HG03175 (cell line): ENCODE measurements at regions not wholly inside any gene's neighbourhood (a gene's known extent, or its start where the extent isn't known, plus 50 kb on each side); places are given as distances from the start of the nearest gene placed in this dataset.

Source experiments
- ATAC-seq: cut with Tn5 transposase; IDR thresholded peaks from one replicate; pipeline ENCODE4 v1.9.1; 2021; ENCODE audit warnings: mild to moderate bottlenecking, moderate library complexity; ENCODE audit not compliant: unreplicated experiment

DNA sequence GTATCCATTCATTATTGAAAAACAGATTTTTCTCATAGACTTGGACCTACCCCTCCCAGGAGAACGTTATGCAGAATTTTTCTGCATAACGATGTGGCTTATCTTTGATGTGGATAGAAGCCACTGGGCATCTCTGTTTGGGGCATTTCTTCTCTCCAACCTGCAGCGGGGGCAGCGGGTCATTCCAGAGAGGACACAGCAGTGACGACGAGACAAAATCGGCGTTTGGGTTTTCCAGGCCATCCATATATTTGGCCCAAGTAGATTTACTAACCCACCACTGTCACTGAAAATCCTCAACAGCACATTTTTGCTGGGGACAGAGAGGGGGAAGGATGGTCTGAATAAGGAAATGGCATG lies 299.3 kb upstream of the PITRM1 start:
- ATAC-seq = no peak

DNA sequence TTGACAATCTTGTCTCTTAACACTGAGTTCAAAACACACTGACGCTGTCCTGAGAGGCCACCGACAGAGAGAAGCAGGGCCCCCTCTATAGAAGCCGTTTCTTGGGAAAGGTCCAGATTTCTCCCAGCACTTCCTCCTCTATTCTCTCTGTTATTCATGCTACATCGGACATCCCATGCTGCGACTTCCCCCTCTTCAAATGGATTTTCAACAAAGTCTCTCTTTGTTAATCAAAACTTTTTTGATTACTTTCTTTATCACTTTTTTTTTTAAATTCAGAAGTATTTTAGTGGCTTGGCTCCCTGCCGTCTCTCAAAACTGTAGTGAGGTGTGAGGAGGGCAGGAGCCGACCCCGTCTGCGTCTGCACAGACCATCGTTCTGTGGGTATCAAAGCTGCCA lies 298.9 kb upstream of the PITRM1 start:
- no peak for ATAC-seq

DNA sequence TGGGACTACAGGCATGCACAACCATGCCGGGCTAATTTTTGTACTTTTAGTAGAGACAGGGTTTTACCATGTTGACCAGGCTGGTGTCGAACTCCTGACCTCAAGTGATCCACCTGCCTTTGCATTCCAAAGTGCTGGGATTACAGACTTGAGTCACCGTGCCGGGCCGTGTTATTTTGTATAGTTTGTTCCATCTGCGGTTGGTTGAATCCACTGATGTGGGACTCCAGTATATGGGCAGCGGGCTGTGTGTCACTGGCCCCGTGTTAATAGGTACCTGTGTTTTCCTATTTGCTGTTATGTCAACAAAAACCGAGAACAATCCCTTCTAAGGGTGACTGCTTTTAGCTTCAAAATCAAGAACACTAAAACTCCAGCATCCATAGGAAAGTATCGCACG lies 297.6 kb upstream of the PITRM1 start:
- no peak for ATAC-seq

DNA sequence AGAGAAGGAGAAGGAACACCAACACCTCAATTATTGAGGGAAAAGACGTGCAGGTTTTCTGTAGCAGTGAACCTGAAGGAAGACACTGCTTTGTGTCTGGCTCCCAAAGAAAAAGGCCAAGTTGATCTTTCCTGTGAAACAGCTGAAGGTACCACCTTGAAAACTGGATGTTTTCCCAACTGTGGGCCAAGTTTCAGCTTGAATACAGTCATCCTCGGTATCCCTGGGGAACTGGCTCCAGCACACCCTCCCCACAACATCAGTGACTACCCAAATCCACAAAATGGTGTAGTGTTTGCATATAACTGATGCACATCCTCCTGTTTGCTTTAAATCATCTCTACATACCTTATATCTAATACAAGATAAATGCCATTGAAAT lies 297.0 kb upstream of the PITRM1 start:
- no peak for ATAC-seq

DNA sequence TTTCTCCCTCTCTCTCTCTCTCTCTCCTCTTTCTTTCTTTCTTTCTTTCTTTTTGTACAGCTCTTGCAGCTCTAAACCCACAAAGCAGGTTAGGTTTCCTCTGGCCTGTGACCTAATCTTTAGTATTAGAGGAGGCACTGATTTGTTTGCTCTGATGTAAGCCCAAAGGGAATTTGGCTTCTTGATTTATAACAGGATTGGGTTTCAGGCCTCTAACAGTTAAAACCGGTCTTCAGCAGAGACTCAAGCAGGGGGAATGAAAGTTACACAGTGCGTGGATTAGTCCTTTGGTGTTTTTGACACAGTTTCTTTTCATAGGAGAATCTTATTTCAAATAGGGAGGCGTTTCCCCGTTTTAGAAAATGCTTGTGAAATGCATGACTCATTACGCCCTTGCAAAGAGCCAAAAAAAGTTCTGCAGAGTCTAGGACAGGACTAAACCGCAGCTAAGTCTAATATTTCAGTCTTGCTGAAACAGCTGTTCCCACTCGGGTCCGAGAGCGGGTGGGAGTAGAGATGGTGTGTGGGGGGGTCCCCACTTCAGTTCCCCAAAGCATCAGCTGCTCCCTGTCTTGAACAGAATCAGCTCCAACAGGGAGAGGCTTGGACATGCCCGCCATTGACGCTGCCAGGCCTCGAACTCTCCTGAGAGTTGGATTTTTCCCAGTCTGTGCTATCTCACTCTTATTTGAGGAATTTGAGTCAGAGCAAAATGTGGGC lies 296.5 kb upstream of the PITRM1 start:
- ATAC-seq = no peak

DNA sequence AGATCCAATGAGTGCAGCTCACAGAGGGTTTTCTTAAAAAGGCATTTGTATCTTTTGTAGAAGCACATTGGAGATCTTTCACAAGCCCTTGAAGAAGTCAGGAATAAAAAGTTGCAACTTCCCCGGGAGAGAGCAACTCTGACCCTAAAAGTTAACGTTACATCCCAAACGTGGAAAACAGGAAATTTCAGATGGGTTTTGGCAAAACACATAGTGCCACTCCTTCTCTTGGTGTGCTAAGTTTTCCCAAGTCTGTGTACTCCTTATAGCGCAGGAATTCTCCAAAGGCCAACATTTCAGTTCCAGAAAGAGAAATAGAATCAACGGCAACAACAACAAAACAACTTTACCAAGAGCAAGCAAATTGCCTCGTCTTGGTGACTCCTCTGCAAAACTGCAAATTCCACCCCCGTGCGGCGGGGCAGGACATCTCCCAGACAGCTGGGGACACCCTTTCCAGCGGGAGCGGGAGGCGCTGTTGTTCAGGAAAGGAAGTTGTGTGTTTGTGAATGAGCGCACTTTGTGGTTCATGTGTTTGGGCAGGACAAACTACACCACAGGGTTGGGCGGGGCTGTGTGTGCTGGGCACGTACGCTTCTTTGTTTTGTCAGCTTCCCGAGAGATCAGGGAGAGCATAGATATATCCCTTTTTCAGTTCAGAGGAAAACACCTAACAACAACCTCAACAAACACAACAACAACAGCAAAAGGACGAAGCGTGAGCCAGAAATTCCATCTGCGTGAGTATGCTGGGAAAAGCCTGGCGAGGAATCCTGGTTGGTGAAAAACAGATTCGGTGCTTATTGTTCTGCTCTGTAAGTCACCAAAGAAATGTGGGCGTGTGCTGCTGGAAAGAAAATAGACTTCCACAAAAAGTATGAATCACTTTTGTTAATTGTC lies 294.7 kb upstream of the PITRM1 start:
- ATAC-seq = no peak

DNA sequence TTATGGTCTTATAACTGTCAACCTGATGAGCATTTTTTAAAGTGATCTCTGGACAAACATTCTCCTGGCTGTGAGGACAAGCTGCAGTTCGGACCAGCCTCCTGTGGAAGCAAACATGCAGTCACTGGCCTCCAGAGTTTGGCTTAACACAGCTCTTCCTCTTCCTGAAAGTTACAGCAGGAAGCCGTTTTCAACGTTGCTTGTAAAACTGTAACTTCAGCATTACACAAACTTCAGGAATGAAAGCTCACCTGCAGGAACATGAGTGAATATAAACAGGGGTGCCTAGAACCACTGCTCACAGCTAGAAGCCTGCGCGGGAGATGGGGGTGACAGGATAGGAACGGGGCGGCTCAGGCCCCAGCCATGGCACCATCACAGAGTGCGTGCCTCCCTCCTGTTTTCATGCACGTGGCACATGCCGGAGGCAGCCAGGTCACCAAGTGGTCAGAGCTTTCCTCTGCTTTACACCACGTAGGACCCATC lies 292.9 kb upstream of the PITRM1 start:
- ATAC-seq = no peak

DNA sequence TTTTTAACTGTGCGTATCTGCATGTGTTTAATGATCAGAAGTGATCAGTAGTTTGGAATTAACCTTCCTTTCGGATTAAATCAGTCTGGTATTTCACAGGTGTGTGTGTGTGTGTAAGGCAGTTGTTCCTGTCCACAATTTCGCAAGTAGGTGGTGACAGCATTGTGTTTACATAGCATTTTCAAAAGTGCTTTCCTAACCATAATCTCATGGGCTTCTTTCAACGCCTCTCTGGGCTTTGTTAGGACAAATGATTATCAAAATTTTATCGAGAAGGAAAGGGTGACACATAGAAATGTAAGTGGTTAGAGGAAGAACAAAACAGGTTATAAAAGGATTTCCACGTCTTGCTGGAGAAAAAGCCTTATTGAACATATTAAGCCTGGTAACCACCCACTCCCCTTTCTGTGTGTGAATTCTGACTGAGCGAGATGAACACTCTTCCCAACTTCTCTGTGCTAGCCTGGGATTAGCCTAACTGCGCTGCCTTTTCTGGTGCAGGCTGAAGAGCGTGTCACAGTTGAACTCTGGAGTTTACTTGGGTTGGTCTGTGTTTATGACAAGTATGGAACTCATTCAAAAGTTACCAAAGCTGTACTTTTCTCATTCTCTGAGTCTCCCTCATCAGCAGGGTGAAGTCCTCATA lies 292.3 kb upstream of the PITRM1 start:
- no peak for ATAC-seq

DNA sequence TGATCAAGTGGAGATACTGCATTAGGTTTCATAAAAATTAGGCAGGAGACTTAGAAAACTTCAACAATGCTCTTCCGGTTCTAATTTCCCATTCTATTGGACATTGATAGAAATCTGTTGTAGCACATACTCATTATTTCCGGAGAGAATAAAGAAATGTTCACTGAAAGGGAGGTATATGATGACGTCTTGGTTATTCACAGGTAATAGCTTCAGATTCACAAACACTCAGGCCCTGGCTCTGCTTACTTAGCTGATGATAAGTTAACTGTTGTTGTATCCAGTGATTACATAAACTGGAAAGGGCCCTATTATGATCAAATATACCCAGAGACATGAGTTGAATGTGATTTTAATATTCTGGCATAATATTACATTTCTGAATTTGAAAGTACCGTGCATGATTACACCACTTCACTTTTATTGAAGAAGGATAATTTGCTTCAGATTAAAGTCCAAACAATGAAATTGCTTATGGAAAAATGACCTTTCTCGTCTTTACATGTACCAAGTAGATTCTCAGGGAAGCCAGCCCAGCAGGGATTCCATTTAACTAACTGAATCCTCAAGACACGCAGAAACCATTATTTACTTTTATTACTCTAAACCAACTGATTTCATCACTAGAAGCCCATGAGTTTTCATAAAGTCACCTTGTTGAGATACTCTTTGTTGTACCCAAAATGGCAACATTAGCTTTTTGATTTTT lies 288.0 kb upstream of the PITRM1 start:
- no peak for ATAC-seq

DNA sequence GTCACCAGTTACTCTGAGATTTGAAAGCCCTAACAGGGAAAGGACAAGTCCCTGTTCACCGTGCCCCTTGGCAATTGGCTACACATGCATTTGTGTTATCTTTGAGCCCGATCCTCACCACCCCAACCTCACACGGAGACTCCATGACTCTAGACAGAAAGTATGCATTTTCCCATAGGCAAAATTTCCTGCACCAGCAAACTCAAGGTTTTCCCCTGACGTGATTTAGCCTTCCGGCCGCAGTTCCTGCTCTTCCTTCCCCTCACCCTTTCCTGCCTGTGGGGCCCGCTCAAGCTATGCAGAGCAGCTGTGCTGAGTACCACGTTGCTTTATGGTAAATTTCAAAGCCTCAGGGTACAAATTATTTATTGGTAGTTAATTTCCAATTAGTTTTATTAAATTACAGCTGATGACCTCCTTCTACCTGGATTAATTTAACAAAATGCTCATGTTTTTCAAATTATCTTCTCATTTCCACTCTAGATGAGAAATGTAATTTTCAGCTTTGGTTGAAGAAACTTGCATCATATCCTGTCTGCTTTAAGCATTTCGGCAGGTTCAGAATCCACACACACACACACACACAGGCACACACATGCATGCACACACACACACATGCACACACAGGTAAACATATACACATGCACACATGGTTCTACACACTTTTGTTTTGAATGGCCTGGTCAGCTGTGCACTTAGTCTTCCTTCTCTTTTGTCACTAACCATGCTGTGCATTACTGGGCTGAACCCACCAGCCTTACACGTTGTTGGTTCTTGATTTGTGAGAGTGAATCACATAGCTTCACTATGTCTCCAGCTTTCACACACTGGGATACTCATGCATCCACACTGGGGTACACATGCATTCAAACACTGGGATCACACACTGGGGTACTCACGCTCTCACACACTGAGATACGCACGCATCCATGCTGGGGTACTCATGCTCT lies 283.1 kb upstream of the PITRM1 start:
- ATAC-seq = no peak

DNA sequence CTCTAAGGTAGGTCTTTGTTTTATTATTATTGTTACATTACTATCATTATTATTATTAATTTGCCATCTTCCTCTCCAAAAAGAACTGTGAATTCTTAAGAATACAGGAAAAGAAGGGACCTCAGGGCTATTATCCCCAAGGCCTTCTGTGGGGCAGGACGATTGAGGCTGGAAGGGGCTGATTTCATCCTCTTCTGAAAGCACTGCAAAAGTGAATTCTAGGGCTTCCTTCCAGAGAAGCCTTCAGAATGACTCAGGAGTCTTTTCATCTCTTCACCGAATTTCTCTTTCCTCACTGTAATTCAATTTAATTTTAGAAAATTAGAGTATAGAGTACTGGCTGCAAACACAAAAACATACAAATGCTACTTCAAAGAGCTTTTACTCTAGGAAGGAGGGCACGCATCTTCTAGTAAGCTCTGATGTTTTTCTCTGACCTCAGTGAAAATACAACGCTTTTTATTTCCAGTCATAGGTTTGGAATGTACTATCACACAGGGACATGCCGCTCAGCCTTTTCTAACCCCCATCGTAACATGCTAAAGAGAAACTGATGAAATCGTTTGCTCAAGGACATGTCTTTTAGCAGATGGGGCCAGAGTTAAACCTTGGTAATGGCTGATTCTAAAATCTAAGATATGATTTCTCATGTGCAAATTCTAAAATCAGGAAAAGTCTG lies 280.2 kb upstream of the PITRM1 start:
- ATAC-seq = no peak

DNA sequence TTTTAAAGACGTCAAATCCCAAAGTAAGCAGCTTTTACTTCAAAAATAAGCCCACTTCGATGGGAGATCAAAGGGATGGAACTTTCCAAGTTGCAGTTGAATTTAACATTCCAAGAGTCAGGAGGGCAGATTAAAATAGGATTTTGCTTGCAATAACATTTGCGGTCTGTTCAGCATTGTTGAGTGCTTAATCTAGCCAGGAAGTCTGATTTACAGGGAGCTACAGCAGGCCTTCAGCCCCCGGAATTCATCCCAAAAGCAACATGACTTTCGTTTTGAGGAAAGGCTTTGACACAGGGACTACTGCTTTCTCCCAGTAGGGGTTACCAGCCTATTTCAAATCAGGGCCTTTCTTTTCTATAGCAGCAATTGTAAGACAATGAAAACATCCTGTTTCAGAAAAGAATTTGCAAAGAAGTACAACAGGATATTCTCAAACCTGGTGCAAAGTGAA lies 279.6 kb upstream of the PITRM1 start:
- ATAC-seq = no peak

DNA sequence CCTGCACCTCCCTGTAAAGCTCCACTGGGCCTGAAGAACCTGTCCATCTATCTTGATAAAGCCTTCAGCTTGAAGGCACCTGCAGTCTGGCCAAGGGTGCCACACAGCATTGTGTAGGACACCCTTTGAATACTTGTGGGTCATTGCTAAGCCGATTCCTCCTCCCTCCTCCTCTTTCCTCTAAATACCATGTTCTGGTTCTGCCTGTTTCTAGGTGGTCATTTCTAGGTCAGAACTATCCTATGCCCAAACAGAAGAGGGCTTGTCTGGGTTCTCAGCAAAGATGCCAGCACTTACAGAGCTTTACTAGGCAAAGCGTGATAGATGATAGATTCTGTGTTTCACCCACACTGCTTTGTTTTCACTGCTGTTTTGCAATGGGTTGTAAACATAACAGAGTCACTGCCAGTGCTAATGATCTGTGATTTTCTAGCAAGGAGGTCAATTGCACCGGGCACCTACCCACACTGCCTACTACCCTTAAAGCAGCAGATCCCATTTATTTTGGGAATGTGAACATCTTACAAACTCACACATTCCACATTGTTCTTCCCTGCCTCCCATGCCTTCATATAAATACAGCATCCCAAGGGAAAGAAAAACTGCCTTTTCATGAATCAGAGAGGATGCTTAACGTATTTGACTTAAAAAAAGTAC lies 279.1 kb upstream of the PITRM1 start:
- ATAC-seq = no peak

DNA sequence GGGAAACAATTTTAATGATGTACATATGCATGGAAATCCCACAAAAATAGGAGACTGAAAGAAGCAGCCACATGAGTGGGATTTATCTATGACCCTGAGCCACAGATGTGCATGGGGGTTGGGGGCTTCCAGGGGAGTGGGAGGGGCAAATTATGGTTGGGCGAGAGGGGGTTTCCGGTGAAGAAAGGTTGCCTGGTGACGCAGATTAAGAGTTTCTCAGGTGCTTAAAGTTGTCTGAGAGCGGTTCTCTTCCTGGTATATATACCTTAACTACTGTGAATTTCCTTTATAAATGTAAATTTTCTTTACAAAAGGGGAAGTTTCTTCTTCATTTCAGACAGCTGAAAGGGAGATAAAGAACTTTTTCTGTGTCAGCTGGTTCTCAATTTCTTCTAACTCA lies 273.6 kb upstream of the PITRM1 start:
- no peak for ATAC-seq

DNA sequence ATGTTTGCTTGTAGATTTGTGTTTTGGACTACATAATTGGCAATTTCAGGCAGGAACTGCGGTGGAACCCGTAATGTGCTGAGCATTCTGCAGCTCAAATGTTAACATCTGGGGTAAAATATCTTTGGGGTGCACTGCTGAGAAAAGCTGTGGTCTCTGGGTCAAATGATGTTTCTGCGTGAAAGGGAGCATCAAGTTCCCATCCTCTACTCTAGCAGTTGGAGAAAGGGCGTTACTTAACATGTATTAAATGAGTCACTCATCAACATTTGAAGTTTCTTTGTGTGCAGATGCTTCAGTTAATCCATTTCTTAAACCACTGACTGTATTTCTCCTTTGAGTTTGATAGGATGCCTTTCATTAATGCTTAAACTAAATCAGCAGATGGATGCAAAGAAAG lies 273.1 kb upstream of the PITRM1 start:
- no peak for ATAC-seq

DNA sequence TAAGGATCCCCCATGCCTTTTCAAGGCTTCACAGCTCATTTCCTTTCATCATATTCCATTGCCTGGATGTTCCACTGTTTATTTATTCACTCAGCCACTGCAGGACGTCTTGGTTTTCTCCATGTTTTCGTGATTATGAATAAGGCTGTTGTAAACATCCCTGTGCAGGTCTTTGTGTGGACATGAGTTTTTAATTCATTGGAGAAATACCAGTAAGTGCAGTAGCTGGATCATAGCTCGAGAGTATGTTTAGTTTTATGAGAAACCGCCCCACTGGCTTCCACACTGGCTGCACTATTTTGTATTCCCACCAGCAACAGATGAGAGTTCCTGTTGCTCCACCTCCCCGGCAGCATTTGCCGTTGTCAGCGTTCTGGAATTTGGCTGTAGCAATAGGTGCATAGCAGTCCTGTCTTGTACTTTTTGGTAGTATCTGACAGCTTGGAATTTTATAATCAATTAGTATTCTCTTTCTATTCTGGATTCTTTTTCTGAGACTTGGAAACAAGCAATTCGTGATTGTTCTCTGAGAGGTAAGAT lies 269.9 kb upstream of the PITRM1 start:
- ATAC-seq = no peak

DNA sequence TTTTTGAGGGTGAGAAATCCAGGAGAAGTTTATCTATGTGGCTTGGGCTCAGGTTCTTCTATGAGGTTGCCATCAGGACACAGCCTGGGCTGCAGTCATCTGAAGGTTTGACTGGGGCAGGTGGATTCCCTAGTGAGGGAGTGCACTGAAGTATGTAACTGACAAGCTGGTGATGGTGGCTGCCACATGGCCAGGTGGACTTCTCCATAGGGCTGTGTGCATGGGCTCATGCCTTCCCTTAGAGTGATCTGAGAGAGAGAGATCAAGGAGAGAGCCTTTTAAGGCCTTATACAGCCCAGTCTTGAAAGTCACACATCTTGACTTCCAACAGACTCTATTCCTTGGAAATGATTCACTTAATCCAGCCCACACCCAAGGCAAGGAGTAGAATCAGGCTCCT lies 266.6 kb upstream of the PITRM1 start:
- no peak for ATAC-seq

DNA sequence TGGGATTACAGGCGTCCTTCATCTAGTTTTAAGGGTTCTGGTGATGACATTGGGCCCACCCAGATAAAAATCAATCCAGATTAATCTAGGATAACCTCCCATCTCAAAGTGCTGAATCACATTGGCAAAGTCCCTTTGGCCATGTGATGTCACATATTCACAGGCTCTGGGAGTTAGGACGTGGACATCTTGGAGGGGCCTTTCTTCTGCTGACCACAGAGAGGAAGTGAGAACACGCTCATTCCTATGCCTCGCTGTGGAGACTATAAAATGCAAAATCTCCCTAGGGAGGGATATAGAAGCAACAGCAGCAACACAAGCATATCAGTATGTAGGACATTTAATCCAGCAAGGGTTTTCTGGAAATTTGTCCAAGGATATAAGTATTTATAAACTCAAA lies 266.0 kb upstream of the PITRM1 start:
- ATAC-seq = no peak

DNA sequence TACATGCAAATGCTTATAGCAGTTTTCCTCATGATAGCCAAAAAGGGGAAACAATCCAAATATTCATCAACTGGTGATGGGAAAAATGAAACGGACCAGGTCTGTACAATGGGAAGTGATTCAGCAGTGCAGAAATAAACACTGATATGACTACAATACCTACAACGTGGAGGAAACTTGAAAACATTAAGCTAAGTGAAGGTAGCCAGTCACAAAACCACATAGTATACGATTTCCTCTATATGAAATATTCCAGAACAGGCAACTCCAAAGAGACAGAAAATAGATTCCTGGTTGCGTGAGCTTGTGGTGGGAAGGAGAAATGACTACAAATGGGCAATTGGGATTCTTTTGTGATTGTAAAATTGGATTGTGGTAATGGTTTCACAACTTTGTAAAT lies 263.1 kb upstream of the PITRM1 start:
- ATAC-seq = no peak
